T47D (cell line): ENCODE measurements at regions not wholly inside any gene's neighbourhood (a gene's known extent, or its start where the extent isn't known, plus 50 kb on each side); places are given as distances from the start of the nearest gene placed in this dataset.

Source experiments
- DNase-seq, 2 experiments: peaks; one replicate each; pipeline versions ENCODE4 v3.0.0 to v3.0.0-alpha.2; 2011 to 2012; ENCODE audit warnings: low read depth in 1 of 2, low spot score in 1 of 2
- JUND ChIP-seq: IDR thresholded peaks from 2 replicates; pipeline ENCODE4 v1.6.1; 2012; ENCODE audit warnings: low read depth
- in situ Hi-C: cut with HindIII; loops from 2 replicates; pipeline ENCODE4 v1.10.0; 2016; ENCODE audit warnings: low sequenced_read_pairs, low pct_unique_long_range_greater_than_20kb

GRCh38 chr3:30980993-30981392 lies 86.5 kb upstream of the GADL1 start:
- TF ChIP-seq JUND, result no peak
- no peak for DNase-seq
- in situ Hi-C loops, result no loop called here

- in situ Hi-C loops, result no loop called here
- no peak for TF ChIP-seq JUND
- no peak for DNase-seq
Observed at GRCh38 chr3:30982416-30983075, 88.1 kb upstream of the GADL1 start.

GRCh38 chr3:30984855-30985749 lies 90.6 kb upstream of the GADL1 start:
- in situ Hi-C loops, result no loop called here
- TF ChIP-seq JUND, result no peak
- DNase-seq, result no peak

- no peak for TF ChIP-seq JUND
- no peak for DNase-seq
- in situ Hi-C loops, result no loop called here
Observed at GRCh38 chr3:30986551-30986950, 92.1 kb upstream of the GADL1 start.

- in situ Hi-C loops, result no loop called here
- DNase-seq, result no peak
- TF ChIP-seq JUND, result no peak
Observed at GRCh38 chr3:30988769-30989168, 94.3 kb upstream of the GADL1 start.

GRCh38 chr3:30989276-30990030 lies 95.0 kb upstream of the GADL1 start:
- no peak for TF ChIP-seq JUND
- DNase-seq, result no peak
- in situ Hi-C loops, result no loop called here

- TF ChIP-seq JUND, result no peak
- in situ Hi-C loops, result no loop called here
- DNase-seq, result no peak
Observed at GRCh38 chr3:30996467-30996866, 102.0 kb upstream of the GADL1 start.

GRCh38 chr3:31002730-31003129 lies 108.3 kb upstream of the GADL1 start:
- no peak for DNase-seq
- in situ Hi-C loops, result no loop called here
- no peak for TF ChIP-seq JUND

- no peak for DNase-seq
- in situ Hi-C loops, result no loop called here
- no peak for TF ChIP-seq JUND
Observed at GRCh38 chr3:31004025-31004678, 109.7 kb upstream of the GADL1 start.

- no peak for DNase-seq
- in situ Hi-C loops, result no loop called here
- TF ChIP-seq JUND, result no peak
Observed at GRCh38 chr3:31008994-31009393, 114.5 kb upstream of the GADL1 start.

GRCh38 chr3:31009881-31010280 lies 115.4 kb upstream of the GADL1 start:
- no peak for DNase-seq
- in situ Hi-C loops, result no loop called here
- TF ChIP-seq JUND, result no peak

GRCh38 chr3:31010491-31010890 lies 116.0 kb upstream of the GADL1 start:
- DNase-seq, result no peak
- in situ Hi-C loops, result no loop called here
- TF ChIP-seq JUND, result no peak

- no peak for TF ChIP-seq JUND
- in situ Hi-C loops, result no loop called here
- no peak for DNase-seq
Observed at GRCh38 chr3:31011380-31011779, 116.9 kb upstream of the GADL1 start.
